Panc1 (cell line): ENCODE measurements at regions not wholly inside any gene's neighbourhood (a gene's known extent, or its start where the extent isn't known, plus 50 kb on each side); places are given as distances from the start of the nearest gene placed in this dataset.

Experiments
- ATAC-seq: fragments of 200-7000 bp; cut with Tn5 transposase; 2 replicates; pipeline ENCODE4 v1.9.1; 2020; ENCODE audit warnings: mild to moderate bottlenecking, moderate library complexity
- BruUV-seq: library from RNA; stranded (reverse); fragments of 400-500 nt; replicated peaks from 2 replicates; lab custom pipeline; 2021; lab: Mats Ljungman, UMichigan
- CTCF ChIA-PET: fragments of 300-600 bp; sonication (Branson Sonifier 250); formaldehyde crosslinking; loops from one replicate; lab custom pipeline; 2022; ENCODE audit warnings: antibody characterized with exemption; lab: Charles Lee
- POLR2A ChIA-PET: fragments of 300-600 bp; sonication (Branson Sonifier 250); formaldehyde crosslinking; loops from one replicate; lab custom pipeline; 2022; ENCODE audit warnings: antibody characterized with exemption; lab: Charles Lee
- DNase-seq: peaks from one replicate; pipeline ENCODE4 v3.0.0-alpha.2; 2010; ENCODE audit warnings: low read depth, low spot score
- H3K27ac ChIP-seq: 2 replicates; pipeline ENCODE4 v1.5.1; 2011; ENCODE audit warnings: mild to moderate bottlenecking, low read length, inconsistent platforms
- H3K27me3 ChIP-seq: fragments of 200-500 bp; sonication (Bioruptor generic); 2 replicates; pipeline ENCODE4 v1.6.0; 2014; ENCODE audit warnings: low read length, inconsistent platforms; ENCODE audit not compliant: control insufficient read depth, insufficient read depth
- H3K36me3 ChIP-seq: fragments of 200-500 bp; sonication (Bioruptor generic); 2 replicates; pipeline ENCODE4 v1.5.1; 2014; ENCODE audit warnings: inconsistent platforms, mild to moderate bottlenecking, low read length, moderate library complexity; ENCODE audit not compliant: control insufficient read depth, insufficient read depth
- H3K4me1 ChIP-seq: 2 replicates; pipeline ENCODE4 v1.5.1; 2011; ENCODE audit warnings: inconsistent platforms, mild to moderate bottlenecking, low read length, moderate library complexity; ENCODE audit not compliant: control insufficient read depth, insufficient read depth
- H3K4me3 ChIP-seq, 2 experiments: 2 replicates each; pipeline ENCODE4 v1.5.1; 2011 to 2012; ENCODE audit warnings: low read depth in 2 of 2, low read length in 2 of 2, mild to moderate bottlenecking in 2 of 2, inconsistent platforms in 1 of 2, moderate library complexity in 1 of 2
- H3K9me3 ChIP-seq: fragments of 200-500 bp; sonication (Bioruptor generic); 2 replicates; pipeline ENCODE4 v1.5.1; 2014; ENCODE audit warnings: low read depth, mild to moderate bottlenecking, inconsistent platforms, low read length, moderate library complexity; ENCODE audit not compliant: control insufficient read depth, insufficient read depth
- POLR2AphosphoS5 ChIP-seq: IDR thresholded peaks from 2 replicates; pipeline ENCODE4 v1.6.1; 2012; ENCODE audit warnings: mild to moderate bottlenecking, low read depth, low read length, moderate library complexity
- REST ChIP-seq, 2 experiments: IDR thresholded peaks; 2 replicates each; pipeline ENCODE4 v1.6.1; 2011 to 2012; ENCODE audit warnings: low read depth in 2 of 2, control low read depth in 1 of 2, low read length in 1 of 2, mild to moderate bottlenecking in 1 of 2, moderate library complexity in 1 of 2; ENCODE audit not compliant: insufficient read depth in 1 of 2
- SIN3A ChIP-seq: IDR thresholded peaks from 2 replicates; pipeline ENCODE4 v1.6.1; 2012; ENCODE audit warnings: low read depth, mild to moderate bottlenecking, low read length, moderate library complexity, borderline replicate concordance; ENCODE audit not compliant: insufficient read depth
- TCF7L2 ChIP-seq: IDR thresholded peaks from 2 replicates; pipeline ENCODE4 v1.6.1; 2011; ENCODE audit warnings: mild to moderate bottlenecking, low read depth, low read length, inconsistent platforms
- in situ Hi-C: cut with HindIII; loops from 2 replicates; pipeline ENCODE4 v1.10.0; 2016; ENCODE audit warnings: low sequenced_read_pairs, low pct_unique_long_range_greater_than_20kb
- intact Hi-C: fragments of 100-400 bp; cut with micrococcal nuclease; formaldehyde crosslinking; loops from one replicate; pipeline ENCODE4 v1.10.0; 2022; ENCODE audit not compliant: unreplicated experiment
- TF ChIP-seq, protein P1 (sequence below): fragments of 450-650 bp; IDR thresholded peaks from 2 replicates; pipeline ENCODE4 v1.5.1; 2017; ENCODE audit warnings: mild to moderate bottlenecking

- ATAC-seq (no peak), DNase-seq (no peak)
- no peak overlapping the region for H3K27ac ChIP-seq
- in situ Hi-C loops (no loop called here), intact Hi-C loops (loop anchor here (5.0 kb wide), 1 partner anchor 49 kb away; no protein-coding TSS in a partner anchor)
- no peaks in the 10 kb centered on the region for H3K4me1 ChIP-seq
- H3K27me3 ChIP-seq, result no peaks in the 10 kb centered on the region
- ChIA-PET CTCF (no interaction called here), POLR2A (no interaction called here)
- no peak overlapping the region for H3K4me3 ChIP-seq
- no TSS peak for BruUV-seq
- H3K9me3 ChIP-seq, result no peaks in the 10 kb centered on the region
- H3K36me3 ChIP-seq, result no peaks in the 10 kb centered on the region
- TF ChIP-seq, protein P1, sequence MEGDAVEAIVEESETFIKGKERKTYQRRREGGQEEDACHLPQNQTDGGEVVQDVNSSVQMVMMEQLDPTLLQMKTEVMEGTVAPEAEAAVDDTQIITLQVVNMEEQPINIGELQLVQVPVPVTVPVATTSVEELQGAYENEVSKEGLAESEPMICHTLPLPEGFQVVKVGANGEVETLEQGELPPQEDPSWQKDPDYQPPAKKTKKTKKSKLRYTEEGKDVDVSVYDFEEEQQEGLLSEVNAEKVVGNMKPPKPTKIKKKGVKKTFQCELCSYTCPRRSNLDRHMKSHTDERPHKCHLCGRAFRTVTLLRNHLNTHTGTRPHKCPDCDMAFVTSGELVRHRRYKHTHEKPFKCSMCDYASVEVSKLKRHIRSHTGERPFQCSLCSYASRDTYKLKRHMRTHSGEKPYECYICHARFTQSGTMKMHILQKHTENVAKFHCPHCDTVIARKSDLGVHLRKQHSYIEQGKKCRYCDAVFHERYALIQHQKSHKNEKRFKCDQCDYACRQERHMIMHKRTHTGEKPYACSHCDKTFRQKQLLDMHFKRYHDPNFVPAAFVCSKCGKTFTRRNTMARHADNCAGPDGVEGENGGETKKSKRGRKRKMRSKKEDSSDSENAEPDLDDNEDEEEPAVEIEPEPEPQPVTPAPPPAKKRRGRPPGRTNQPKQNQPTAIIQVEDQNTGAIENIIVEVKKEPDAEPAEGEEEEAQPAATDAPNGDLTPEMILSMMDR, result peak; percentile 56
- no peak for TF ChIP-seq POLR2AphosphoS5
Measured at GRCh38 chr9:4366591-4367330, 66.9 kb upstream of the GLIS3 start.

DNA sequence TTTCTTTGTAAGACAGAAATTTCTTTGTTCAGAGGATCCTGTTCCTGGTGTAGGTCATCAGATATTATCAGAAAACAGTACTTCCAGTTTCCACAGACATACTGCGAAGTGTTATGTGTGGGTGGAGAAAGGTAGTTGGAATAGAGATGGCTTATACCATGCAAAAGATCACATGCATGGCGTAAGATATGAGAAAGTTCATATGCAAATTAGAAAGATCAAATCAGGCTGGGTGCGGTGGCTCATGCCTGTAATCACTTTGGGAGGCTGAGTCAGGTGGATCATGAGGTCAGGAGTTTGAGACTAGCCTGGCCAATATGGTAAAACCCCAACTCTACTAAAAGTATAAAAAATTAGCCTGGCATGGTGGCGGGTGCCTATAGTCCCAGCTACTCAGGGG is 65.2 kb upstream of the GLIS3 start:
- no TSS peak for BruUV-seq
- DNase-seq, result no peak
- in situ Hi-C loops, result no loop called here
- ChIA-PET POLR2A (no interaction called here), CTCF (no interaction called here)
- Histone ChIP-seq H3K9me3 (no peaks in the 10 kb centered on the region), H3K36me3 (no peaks in the 10 kb centered on the region), H3K4me1 (no peaks in the 10 kb centered on the region), H3K27me3 (no peaks in the 10 kb centered on the region), H3K4me3 (no peak overlapping the region), H3K27ac (no peak overlapping the region)
- intact Hi-C loops, result loop anchor here (5.0 kb wide), 1 partner anchor 48 kb away; no protein-coding TSS in a partner anchor
- TF ChIP-seq TCF7L2 (no peak), POLR2AphosphoS5 (no peak), REST (IDR thresholded peaks at IDR 0.05; ENCODE audit: insufficient read depth in 1 of 2, low read depth in 2 of 2, low read length in 1 of 2) (no peak), SIN3A (no peak)
- TF ChIP-seq, protein P1, result no peak
- ATAC-seq, result no peak
